ENCODE measurements at regions not wholly inside any gene's neighbourhood (a gene's known extent, or its start where the extent isn't known, plus 50 kb on each side); places are given as distances from the start of the nearest gene placed in this dataset.

DNA sequence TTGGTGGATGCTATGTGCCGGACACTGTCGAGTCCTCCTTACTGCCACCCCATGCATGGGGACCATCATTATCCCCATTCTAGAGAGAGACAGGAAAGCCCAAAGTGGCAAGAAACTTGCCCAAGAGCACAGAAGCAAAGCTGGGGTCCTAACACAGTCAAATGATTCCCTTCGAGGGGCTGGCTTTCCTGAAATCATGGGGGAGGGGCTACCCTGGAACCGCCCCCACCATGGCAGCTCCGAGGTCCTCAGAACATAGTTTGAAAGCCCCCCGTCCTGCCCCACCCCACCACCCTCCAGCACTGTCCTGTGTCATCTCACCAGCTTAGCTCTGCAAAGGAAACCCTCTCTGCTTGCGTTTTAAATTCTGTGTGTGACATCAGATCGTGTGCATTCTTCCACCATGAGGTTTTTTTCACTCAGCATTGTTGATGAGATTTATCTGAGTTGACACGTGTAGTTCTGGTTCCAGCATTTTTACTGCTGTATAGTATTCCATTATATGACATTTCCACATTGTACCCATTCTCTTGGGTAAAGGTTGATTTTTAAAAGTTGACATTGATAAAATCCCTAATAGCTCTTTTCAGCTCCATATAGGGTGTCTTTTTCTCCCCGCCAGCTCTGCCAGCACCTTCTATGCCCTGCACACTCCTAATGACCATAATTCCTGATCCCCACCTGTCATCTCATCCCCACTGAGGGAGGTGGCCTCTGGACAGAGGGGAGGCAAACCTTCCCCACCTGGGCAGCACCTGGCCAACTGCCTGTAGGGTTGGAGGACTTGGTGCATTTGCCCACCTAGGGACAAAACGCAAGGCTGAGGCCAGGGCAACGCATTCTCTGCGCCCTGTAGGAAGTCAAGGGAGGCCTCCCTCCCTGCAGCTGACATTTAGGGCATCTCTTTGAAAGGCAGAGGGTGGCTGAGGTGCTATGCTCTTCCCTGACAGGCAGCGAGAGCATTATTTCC, 100.2 kb upstream of the GPR26 start:
- TF ChIP-seq, protein P1, sequence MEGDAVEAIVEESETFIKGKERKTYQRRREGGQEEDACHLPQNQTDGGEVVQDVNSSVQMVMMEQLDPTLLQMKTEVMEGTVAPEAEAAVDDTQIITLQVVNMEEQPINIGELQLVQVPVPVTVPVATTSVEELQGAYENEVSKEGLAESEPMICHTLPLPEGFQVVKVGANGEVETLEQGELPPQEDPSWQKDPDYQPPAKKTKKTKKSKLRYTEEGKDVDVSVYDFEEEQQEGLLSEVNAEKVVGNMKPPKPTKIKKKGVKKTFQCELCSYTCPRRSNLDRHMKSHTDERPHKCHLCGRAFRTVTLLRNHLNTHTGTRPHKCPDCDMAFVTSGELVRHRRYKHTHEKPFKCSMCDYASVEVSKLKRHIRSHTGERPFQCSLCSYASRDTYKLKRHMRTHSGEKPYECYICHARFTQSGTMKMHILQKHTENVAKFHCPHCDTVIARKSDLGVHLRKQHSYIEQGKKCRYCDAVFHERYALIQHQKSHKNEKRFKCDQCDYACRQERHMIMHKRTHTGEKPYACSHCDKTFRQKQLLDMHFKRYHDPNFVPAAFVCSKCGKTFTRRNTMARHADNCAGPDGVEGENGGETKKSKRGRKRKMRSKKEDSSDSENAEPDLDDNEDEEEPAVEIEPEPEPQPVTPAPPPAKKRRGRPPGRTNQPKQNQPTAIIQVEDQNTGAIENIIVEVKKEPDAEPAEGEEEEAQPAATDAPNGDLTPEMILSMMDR (IDR thresholded peaks at IDR 0.05) = no peak
- no peak for TF ChIP-seq POLR2A (IDR thresholded peaks at IDR 0.05)

All from esophagus squamous epithelium (tissue), 4 donors.